Progenitor cell of endocrine pancreas (in vitro differentiated cells): ENCODE measurements at regions not wholly inside any gene's neighbourhood (a gene's known extent, or its start where the extent isn't known, plus 50 kb on each side); places are given as distances from the start of the nearest gene placed in this dataset.
"Not testable (repeated sequence)": the region's sequence is repeated elsewhere in the genome, so short reads cannot be mapped to it uniquely, and the experiment has no call there.

ENCODE experiments used
- DNase-seq: peaks from one replicate; pipeline ENCODE4 v3.0.0; 2021; ENCODE audit warnings: low spot score; ENCODE audit not compliant: unreplicated experiment
- H3K27ac Mint-ChIP-seq: 2 replicates; pipeline ENCODE4 v1.8.0; 2021; ENCODE audit warnings: mild to moderate bottlenecking, moderate library complexity, mixed read lengths
- H3K27me3 Mint-ChIP-seq: 2 replicates; pipeline ENCODE4 v1.8.0; 2021; ENCODE audit warnings: mixed read lengths
- H3K36me3 Mint-ChIP-seq: 2 replicates; pipeline ENCODE4 v1.8.0; 2022; ENCODE audit warnings: mixed read lengths; ENCODE audit not compliant: insufficient read depth
- H3K4me1 Mint-ChIP-seq: 2 replicates; pipeline ENCODE4 v1.8.0; 2021; ENCODE audit warnings: low read depth, mixed read lengths
- H3K4me3 Mint-ChIP-seq: 2 replicates; pipeline ENCODE4 v1.8.0; 2021; ENCODE audit warnings: low read depth, mild to moderate bottlenecking, moderate library complexity, mixed read lengths
- H3K9me3 Mint-ChIP-seq: 2 replicates; pipeline ENCODE4 v1.8.0; 2021; ENCODE audit warnings: low read depth, mixed read lengths
- TF ChIP-seq, protein P1 (sequence below): fragments of 200-600 bp; sonication (generic); IDR thresholded peaks from one replicate; pipeline ENCODE4 v1.5.0; 2021; ENCODE audit warnings: antibody characterized with exemption, mild to moderate bottlenecking; ENCODE audit not compliant: unreplicated experiment

- Mint-ChIP-seq H3K4me1 (peaks cover 10% of the 10 kb centered on the region), H3K36me3 (no peaks in the 10 kb centered on the region), H3K27me3 (peaks cover 7% of the 10 kb centered on the region), H3K27ac (no peak overlapping the region), H3K4me3 (no peak overlapping the region), H3K9me3 (no peaks in the 10 kb centered on the region)
- no peak for DNase-seq
- TF ChIP-seq, protein P1, sequence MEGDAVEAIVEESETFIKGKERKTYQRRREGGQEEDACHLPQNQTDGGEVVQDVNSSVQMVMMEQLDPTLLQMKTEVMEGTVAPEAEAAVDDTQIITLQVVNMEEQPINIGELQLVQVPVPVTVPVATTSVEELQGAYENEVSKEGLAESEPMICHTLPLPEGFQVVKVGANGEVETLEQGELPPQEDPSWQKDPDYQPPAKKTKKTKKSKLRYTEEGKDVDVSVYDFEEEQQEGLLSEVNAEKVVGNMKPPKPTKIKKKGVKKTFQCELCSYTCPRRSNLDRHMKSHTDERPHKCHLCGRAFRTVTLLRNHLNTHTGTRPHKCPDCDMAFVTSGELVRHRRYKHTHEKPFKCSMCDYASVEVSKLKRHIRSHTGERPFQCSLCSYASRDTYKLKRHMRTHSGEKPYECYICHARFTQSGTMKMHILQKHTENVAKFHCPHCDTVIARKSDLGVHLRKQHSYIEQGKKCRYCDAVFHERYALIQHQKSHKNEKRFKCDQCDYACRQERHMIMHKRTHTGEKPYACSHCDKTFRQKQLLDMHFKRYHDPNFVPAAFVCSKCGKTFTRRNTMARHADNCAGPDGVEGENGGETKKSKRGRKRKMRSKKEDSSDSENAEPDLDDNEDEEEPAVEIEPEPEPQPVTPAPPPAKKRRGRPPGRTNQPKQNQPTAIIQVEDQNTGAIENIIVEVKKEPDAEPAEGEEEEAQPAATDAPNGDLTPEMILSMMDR = no peak
Measured at GRCh38 chr20:55142932-55143331, 667.5 kb downstream of the DOK5 start.

DNA sequence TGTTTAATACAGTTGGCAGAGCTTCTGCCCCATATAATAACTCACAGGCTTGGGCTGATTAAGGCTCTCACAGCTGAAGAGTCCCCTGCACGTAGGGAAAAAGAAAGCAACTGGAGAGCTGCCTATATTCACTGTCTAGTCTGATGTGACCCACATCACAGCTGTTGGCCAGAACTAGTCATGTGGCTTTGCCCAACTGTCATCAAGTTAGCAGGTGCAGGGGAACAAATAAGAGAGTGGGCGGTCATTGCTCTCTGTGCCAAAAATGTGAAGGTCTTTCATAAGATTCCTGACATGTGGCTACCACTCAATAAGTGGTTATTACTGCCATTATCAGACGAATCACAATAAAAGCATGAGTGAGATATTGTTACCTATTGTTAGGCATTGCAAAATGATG lies 665.2 kb downstream of the DOK5 start:
- TF ChIP-seq, protein P1 = no peak
- H3K4me1 Mint-ChIP-seq = peaks cover 10% of the 10 kb centered on the region
- peaks cover 9% of the 10 kb centered on the region for H3K27me3 Mint-ChIP-seq
- no peaks in the 10 kb centered on the region for H3K36me3 Mint-ChIP-seq
- no peaks in the 10 kb centered on the region for H3K9me3 Mint-ChIP-seq
- no peak overlapping the region for H3K27ac Mint-ChIP-seq
- H3K4me3 Mint-ChIP-seq = no peak overlapping the region
- no peak for DNase-seq

DNA sequence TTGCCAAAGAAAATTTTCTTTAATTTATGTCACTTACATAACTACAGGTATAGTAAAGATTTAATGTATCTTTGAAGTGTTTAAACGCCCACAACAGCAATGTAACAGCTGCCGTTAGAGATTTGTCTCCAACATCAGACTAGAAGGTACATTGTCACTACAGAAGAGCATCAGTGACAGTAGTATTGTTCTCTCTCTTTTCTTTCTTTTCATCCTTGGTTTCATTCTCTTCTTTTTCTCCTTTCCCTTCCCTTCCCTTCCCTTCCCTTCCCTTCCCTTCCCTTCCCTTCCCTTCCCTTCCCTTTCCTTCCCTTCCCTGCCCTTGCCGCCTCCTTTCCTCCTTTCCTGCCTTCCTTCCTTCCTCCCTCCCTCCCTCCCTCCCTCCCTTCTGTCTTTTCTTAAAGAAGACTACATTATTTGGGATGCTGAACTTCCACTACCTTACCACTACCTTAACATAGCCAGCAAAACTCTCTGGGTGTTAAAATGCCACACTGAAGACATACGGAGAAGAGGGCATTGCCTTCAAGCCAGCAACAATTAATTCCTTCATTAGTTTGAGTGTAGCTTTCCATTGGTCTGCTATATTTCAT lies 663.9 kb downstream of the DOK5 start:
- H3K9me3 Mint-ChIP-seq = no peaks in the 10 kb centered on the region
- TF ChIP-seq, protein P1 = no peak
- H3K4me3 Mint-ChIP-seq = no peak overlapping the region
- H3K27me3 Mint-ChIP-seq = peaks cover 9% of the 10 kb centered on the region
- no peak overlapping the region for H3K27ac Mint-ChIP-seq
- no peaks in the 10 kb centered on the region for H3K36me3 Mint-ChIP-seq
- H3K4me1 Mint-ChIP-seq = peaks cover 10% of the 10 kb centered on the region
- no peak for DNase-seq

DNA sequence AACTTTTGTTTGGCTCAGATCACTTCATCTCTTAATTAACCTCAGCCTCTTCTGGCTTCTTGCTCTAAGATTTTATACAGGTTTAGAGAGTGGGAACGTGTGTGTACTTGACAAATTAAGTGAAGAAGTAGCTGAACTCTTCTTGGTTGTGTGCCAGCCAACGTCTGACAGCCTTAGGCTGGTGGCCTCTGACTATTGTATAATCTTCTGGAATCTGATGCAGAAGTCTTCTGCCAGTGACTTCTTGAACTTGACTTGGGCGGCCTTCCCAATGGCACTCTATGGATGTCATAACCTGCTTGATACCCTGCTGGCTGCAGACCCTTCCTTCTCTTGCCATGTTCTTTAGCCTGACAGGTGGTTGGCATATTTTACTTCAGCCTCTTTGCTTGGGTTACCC lies 660.5 kb downstream of the DOK5 start:
- Mint-ChIP-seq H3K9me3 (no peaks in the 10 kb centered on the region), H3K27me3 (peaks cover 9% of the 10 kb centered on the region), H3K4me1 (no peaks in the 10 kb centered on the region), H3K27ac (no peak overlapping the region), H3K4me3 (no peak overlapping the region), H3K36me3 (no peaks in the 10 kb centered on the region)
- no peak for DNase-seq
- TF ChIP-seq, protein P1 = no peak

DNA sequence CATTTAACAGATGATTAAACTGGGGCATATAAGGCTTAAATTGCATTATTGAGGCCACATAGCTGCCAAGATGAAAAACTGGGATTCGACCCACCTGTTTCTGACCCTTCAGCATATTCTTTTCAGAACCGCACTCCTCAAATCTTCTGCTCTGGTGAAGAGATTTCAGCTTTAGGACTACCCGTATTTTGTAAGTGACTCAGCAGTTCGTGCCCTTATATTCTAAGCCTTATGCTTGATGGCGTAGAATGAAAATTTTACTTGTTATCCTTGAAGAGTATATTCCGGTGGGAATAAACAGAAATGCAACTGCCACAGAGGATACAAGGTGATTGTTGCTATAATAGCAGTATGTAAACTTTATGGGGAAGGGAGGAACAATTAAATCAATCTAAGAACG lies 657.1 kb downstream of the DOK5 start:
- H3K4me1 Mint-ChIP-seq = no peaks in the 10 kb centered on the region
- no peaks in the 10 kb centered on the region for H3K9me3 Mint-ChIP-seq

DNA sequence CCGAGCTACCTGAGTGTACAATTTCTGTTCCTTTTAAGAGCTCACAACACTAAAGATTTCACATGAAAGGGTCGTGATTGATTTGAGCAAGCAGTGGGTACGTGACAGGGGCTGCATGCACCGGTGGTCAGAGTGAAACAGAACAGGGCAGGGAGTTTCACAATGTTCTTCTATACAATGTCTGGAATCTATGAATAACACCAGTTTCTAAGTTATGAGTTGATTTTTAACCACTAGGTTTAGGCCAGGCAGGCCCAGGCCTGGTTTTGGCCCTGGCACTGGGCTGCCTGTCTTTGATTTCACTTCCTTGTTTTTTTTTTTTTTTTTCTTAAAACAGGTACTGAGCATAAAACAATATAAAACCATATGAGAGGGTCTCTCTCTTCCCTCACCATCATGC lies 642.2 kb downstream of the DOK5 start:
- H3K27me3 Mint-ChIP-seq, DNase-seq, H3K4me1 Mint-ChIP-seq, H3K27ac Mint-ChIP-seq, H3K4me3 Mint-ChIP-seq, H3K36me3 Mint-ChIP-seq, H3K9me3 Mint-ChIP-seq: not testable (repeated sequence)

More for the DNA sequence above, 657.1 kb downstream of the DOK5 start:
- no peaks in the 10 kb centered on the region for H3K36me3 Mint-ChIP-seq
- H3K27ac Mint-ChIP-seq = no peak overlapping the region
- peaks cover 3% of the 10 kb centered on the region for H3K27me3 Mint-ChIP-seq
- DNase-seq = no peak
- no peak overlapping the region for H3K4me3 Mint-ChIP-seq
- TF ChIP-seq, protein P1 = no peak
